ENCODE measurements at regions not wholly inside any gene's neighbourhood (a gene's known extent, or its start where the extent isn't known, plus 50 kb on each side); places are given as distances from the start of the nearest gene placed in this dataset.

DNA sequence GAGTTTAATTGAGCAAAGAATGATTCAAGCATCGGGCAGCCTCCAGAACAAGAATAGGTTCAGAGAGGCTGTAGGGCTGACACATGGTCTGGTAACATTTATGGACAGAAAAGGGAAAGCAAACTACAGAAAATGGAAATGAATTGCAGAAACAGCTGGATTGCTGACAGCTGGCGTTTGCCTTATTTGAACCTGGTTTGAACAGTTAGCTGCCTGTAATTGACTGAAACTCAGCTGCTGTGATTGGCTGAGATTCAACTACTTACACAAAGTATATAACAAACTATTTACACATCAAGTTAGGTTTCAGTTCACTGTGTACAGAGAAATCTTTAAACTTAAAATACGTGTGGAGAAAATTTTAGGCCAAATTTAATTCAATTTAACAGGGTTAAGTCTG, 441.7 kb downstream of the PRELID2 start:
- TF ChIP-seq, protein P1, sequence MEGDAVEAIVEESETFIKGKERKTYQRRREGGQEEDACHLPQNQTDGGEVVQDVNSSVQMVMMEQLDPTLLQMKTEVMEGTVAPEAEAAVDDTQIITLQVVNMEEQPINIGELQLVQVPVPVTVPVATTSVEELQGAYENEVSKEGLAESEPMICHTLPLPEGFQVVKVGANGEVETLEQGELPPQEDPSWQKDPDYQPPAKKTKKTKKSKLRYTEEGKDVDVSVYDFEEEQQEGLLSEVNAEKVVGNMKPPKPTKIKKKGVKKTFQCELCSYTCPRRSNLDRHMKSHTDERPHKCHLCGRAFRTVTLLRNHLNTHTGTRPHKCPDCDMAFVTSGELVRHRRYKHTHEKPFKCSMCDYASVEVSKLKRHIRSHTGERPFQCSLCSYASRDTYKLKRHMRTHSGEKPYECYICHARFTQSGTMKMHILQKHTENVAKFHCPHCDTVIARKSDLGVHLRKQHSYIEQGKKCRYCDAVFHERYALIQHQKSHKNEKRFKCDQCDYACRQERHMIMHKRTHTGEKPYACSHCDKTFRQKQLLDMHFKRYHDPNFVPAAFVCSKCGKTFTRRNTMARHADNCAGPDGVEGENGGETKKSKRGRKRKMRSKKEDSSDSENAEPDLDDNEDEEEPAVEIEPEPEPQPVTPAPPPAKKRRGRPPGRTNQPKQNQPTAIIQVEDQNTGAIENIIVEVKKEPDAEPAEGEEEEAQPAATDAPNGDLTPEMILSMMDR (conservative IDR thresholded peaks at IDR 0.05; ENCODE audit: low read length), result no peak
- no peak overlapping the region for H3K4me3 ChIP-seq (ENCODE audit: low read length)
- DNase-seq (ENCODE audit: low read depth), result no peak

DNA sequence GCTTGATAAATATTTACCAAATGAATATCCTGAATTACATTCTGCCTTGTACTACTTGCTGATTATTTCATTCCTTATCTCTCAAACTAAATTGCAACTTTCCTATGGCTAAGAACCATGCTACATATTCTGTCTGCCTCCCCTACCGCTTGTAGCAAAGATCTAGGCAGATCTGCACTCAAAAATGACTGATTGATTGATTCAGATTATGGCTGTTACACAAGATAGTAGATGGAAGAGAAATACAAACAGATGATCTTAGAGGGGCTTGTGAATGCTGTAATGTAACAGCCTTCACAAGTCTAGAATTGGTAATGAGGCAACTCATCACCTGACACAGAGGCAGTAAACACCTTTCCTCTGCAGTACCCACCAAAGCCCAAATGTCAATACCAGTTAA, 446.1 kb downstream of the PRELID2 start:
- H3K4me3 ChIP-seq (ENCODE audit: low read length), result no peak overlapping the region
- no peak for DNase-seq (ENCODE audit: low read depth)
- TF ChIP-seq, protein P1 (conservative IDR thresholded peaks at IDR 0.05; ENCODE audit: low read length), result no peak

DNA sequence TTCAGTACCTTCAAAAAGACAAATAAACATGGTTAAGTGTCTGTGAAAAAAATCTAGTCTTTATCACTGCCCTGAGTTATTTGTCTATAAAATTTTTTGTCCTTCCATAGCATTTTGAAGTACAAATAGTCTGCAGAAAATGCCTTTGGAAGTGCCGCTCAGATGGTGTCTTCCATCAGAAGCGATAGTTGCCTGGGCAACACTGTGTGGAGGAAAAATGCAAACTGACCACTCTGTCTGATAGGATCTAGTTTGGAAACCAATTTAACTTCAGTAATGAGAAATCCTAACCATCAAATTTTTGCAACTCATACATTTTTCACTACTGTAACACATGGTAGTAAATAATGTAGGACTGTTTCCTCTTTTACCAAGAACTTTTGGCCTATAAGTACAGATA, 449.9 kb downstream of the PRELID2 start:
- TF ChIP-seq, protein P1 (conservative IDR thresholded peaks at IDR 0.05; ENCODE audit: low read length), result no peak
- no peak for DNase-seq (ENCODE audit: low read depth)
- no peak overlapping the region for H3K4me3 ChIP-seq (ENCODE audit: low read length)

DNA sequence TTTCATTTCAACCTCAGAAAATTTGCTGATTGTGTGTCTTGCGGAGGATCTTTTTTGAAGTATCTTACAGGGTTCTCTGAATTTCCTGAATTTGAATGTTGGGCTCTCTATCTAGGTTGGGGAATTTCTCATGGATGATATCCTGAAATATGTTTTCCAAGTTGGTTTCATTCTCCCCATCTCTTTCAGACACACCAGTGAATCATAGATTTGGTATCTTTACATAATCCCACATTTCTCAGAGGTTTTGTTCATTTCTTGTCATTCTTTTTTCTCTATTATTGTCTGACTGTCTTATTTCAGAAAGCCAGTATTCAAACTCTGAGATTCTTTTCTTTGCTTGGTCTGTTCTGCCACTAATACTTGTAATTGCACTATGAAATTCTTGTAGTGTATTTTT, 456.9 kb downstream of the PRELID2 start:
- H3K4me3 ChIP-seq (ENCODE audit: low read length), result no peak overlapping the region
- TF ChIP-seq, protein P1 (conservative IDR thresholded peaks at IDR 0.05; ENCODE audit: low read length), result no peak
- DNase-seq (ENCODE audit: low read depth), result no peak

DNA sequence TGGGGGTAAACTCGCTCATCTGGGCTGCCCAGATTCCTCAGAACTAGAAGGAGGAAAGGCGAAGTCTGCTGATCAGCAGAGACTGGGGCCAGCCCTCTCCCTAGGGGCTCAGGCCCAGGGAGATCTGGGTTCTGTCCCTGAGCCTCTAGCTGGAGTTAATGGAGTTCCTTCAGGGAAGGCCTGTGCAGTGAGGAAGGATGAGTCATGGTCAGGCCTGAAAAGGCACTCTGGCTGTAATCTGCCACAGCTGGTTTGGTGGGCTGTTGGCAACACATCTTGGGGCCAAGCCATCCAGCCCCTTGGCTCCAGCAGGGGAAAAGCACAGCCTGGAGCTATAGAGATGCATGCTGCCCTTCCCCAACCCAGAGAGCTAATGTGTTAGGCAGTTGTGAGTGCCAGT, 459.6 kb downstream of the PRELID2 start:
- H3K4me3 ChIP-seq (ENCODE audit: low read length), result no peak overlapping the region
- TF ChIP-seq, protein P1 (conservative IDR thresholded peaks at IDR 0.05; ENCODE audit: low read length), result no peak
- DNase-seq (ENCODE audit: low read depth), result no peak

DNA sequence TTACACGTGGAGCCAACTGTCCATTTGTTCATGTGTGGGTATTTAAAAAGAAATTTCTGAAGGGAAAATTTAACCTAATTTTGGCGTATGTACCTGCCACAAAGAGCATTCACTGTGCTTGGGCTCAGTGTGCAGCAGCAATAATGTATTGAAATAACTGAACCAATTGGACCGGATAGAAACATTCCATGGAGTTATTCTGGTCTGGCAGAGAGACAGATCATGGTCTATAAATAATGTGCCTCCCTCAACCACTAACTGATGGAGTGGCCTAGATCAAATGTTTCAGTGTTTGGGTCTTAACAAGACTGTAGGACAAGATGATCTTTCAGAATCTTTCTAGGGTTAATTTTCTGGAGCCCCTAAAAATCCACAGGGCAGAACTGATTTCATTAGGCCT, 469.7 kb downstream of the PRELID2 start:
- TF ChIP-seq, protein P1 (conservative IDR thresholded peaks at IDR 0.05; ENCODE audit: low read length), result no peak
- no peak for DNase-seq (ENCODE audit: low read depth)
- no peak overlapping the region for H3K4me3 ChIP-seq (ENCODE audit: low read length)

DNA sequence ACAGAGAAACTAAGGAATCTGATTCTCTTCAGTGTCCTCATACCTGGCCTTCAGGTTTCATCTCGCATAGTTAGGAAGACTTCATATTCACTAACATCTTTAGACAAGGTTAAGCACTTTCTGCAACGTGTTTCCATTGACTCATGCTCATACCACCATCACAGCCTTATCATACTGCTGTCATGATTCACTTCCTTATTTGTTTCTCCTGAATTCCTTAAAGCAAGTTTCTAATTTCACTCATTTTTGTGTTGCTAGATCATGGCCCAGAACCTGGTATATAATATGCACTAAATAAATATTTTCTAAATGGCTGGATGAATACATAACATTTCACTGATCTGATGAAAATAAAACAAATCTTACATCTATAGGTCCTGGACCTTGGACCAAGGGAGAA, 472.9 kb downstream of the PRELID2 start:
- DNase-seq (ENCODE audit: low read depth), result peak; percentile 90
- TF ChIP-seq, protein P1 (conservative IDR thresholded peaks at IDR 0.05; ENCODE audit: low read length), result no peak
- no peak overlapping the region for H3K4me3 ChIP-seq (ENCODE audit: low read length)

All from AG10803 (cell line).